Activated T-helper 17 cell treated with anti-CD3 and anti-CD28 coated beads, Interleukin-2, amount 50 U/mL, for 72 hours (primary cell): ENCODE measurements at regions not wholly inside any gene's neighbourhood (a gene's known extent, or its start where the extent isn't known, plus 50 kb on each side); places are given as distances from the start of the nearest gene placed in this dataset.

Experiments used
- ATAC-seq: fragments of 150-1000 bp; cut with Tn5 transposase; replicated peaks from 2 replicates; pipeline ENCODE4 v1.10.0; 2021; ENCODE audit warnings: mild to moderate bottlenecking, moderate library complexity
- H3K27ac Mint-ChIP-seq: one replicate; pipeline ENCODE4 v1.8.0; 2022; ENCODE audit warnings: mixed read lengths
- H3K27me3 Mint-ChIP-seq: one replicate; pipeline ENCODE4 v1.8.0; 2022; ENCODE audit warnings: mixed read lengths
- H3K36me3 Mint-ChIP-seq: one replicate; pipeline ENCODE4 v1.8.0; 2022; ENCODE audit warnings: low read depth, mild to moderate bottlenecking, mixed read lengths
- H3K4me1 Mint-ChIP-seq: one replicate; pipeline ENCODE4 v1.8.0; 2022; ENCODE audit warnings: mixed read lengths
- H3K4me3 Mint-ChIP-seq: one replicate; pipeline ENCODE4 v1.8.0; 2022; ENCODE audit warnings: mild to moderate bottlenecking, mixed read lengths
- H3K9me3 Mint-ChIP-seq: one replicate; pipeline ENCODE4 v1.8.0; 2022; ENCODE audit warnings: mixed read lengths

- no peak for ATAC-seq
- H3K27me3 Mint-ChIP-seq: peaks cover 4% of the 10 kb centered on the region
- no peak overlapping the region for H3K27ac Mint-ChIP-seq
- H3K4me3 Mint-ChIP-seq: no peak overlapping the region
- no peaks in the 10 kb centered on the region for H3K36me3 Mint-ChIP-seq
- no peaks in the 10 kb centered on the region for H3K4me1 Mint-ChIP-seq
- no peaks in the 10 kb centered on the region for H3K9me3 Mint-ChIP-seq
Measured at GRCh38 chr6:170130201-170130621, 160.7 kb downstream of the DLL1 start.

DNA sequence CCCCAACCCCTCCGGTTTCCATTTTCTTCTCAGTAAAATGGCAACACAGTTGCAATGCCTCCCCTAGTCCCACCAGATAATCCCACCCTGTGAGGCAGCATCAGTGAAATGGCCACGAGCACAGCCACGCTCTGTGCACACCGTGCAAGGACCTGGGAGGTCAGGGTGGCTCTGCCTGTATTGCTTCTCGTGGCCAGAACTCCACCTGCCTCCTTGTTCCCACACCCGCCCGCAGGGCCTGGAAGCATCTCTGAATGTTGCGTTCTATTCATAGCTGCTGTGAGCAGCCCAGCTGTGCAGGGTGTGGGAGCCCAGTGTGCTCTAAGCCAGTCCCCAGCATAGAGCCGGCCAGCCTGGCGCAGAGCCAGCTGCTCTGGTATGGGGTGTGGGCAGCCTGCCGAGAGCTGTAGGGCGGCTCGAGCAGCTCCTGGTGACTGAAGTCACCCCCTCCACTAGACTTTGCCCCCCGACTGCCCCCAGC is 161.1 kb downstream of the DLL1 start:
- Mint-ChIP-seq H3K36me3 (no peaks in the 10 kb centered on the region), H3K4me1 (no peaks in the 10 kb centered on the region), H3K9me3 (no peaks in the 10 kb centered on the region), H3K27me3 (peaks cover 4% of the 10 kb centered on the region), H3K27ac (no peak overlapping the region), H3K4me3 (no peak overlapping the region)
- no peak for ATAC-seq

DNA sequence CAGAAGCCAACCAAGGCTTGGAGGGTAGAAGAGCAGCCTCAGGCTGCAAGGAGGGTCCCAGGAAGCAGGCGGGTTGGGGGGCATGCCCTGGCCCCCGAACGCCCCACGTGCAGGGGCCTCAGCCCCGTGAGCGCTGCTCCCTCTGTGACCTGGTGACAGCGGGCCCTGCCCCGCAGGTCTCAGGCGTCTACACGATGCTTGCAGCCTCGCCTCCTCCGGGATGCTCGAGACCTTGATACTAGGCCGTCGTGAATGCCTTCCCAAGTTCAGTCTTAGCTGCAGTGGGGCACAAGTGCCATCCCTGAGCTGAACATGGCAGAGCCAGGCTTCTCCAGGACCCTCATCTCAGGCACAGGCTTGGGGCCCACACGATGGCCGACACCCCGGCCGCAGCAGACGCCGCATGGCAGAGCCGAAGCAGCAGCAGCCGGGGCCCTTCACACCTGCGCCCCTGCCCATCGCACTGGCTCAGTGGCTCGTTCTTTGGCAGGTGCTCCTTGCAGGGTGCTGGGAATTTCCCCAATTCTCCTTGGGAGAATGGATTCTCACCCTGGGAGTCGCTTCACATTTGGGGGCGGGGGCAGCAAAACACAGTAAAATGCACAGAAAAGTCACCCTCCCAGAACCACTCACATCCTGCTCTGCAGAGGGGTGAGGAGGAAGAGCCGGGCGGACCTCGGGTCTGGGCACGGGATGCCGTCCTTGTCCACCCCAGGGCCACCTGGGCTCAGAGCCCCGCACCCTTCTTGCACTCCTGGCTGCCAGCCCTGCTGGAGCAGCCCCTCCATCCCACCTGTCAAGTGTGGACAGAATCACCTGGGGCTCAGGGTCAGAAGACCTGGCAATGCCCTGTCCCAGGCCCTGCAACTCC is 161.8 kb downstream of the DLL1 start:
- Mint-ChIP-seq H3K4me3 (no peak overlapping the region), H3K9me3 (no peaks in the 10 kb centered on the region), H3K4me1 (no peaks in the 10 kb centered on the region), H3K27ac (no peak overlapping the region), H3K36me3 (no peaks in the 10 kb centered on the region), H3K27me3 (peaks cover 6% of the 10 kb centered on the region)
- no peak for ATAC-seq

DNA sequence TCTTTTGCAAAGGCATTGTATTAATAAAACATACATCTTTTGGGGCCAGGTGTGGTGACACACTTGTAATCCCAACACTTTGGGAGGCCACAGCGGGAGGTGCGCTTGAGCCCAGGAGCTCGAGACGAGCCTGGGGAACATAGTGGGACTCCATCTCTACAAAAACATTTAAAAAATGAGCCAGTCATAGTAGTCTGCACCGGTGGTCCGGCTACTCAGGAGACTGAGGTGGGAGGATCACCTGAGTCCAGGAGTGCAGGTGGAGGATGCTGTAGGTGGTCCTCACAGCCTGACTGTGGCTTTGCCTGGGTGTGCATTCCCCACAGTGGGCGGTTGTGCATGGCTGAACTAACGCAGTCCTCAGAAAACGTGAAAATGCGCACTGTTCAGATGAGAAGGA is 162.5 kb downstream of the DLL1 start:
- H3K27ac Mint-ChIP-seq: no peak overlapping the region
- H3K36me3 Mint-ChIP-seq: no peaks in the 10 kb centered on the region
- peaks cover 10% of the 10 kb centered on the region for H3K27me3 Mint-ChIP-seq
- H3K9me3 Mint-ChIP-seq: no peaks in the 10 kb centered on the region
- H3K4me1 Mint-ChIP-seq: no peaks in the 10 kb centered on the region
- no peak for ATAC-seq
- H3K4me3 Mint-ChIP-seq: no peak overlapping the region

- peaks cover 3% of the 10 kb centered on the region for H3K9me3 Mint-ChIP-seq
- no peaks in the 10 kb centered on the region for H3K36me3 Mint-ChIP-seq
- no peaks in the 10 kb centered on the region for H3K4me1 Mint-ChIP-seq
- ATAC-seq: no peak
- peaks cover 10% of the 10 kb centered on the region for H3K27me3 Mint-ChIP-seq
- no peak overlapping the region for H3K27ac Mint-ChIP-seq
- no peak overlapping the region for H3K4me3 Mint-ChIP-seq
Measured at GRCh38 chr6:170127151-170127550, 163.7 kb downstream of the DLL1 start.

- no peaks in the 10 kb centered on the region for H3K4me1 Mint-ChIP-seq
- H3K27ac Mint-ChIP-seq: no peak overlapping the region
- no peaks in the 10 kb centered on the region for H3K36me3 Mint-ChIP-seq
- peaks cover 8% of the 10 kb centered on the region for H3K9me3 Mint-ChIP-seq
- no peak for ATAC-seq
- peaks cover 9% of the 10 kb centered on the region for H3K27me3 Mint-ChIP-seq
- H3K4me3 Mint-ChIP-seq: no peak overlapping the region
Measured at GRCh38 chr6:170125456-170126300, 165.2 kb downstream of the DLL1 start.

GRCh38 chr6:170124836-170125235 is 166.0 kb downstream of the DLL1 start:
- H3K27me3 Mint-ChIP-seq: peaks cover 9% of the 10 kb centered on the region
- ATAC-seq: no peak
- H3K9me3 Mint-ChIP-seq: peaks cover 12% of the 10 kb centered on the region
- no peak overlapping the region for H3K4me3 Mint-ChIP-seq
- H3K4me1 Mint-ChIP-seq: no peaks in the 10 kb centered on the region
- H3K27ac Mint-ChIP-seq: no peak overlapping the region
- H3K36me3 Mint-ChIP-seq: no peaks in the 10 kb centered on the region

DNA sequence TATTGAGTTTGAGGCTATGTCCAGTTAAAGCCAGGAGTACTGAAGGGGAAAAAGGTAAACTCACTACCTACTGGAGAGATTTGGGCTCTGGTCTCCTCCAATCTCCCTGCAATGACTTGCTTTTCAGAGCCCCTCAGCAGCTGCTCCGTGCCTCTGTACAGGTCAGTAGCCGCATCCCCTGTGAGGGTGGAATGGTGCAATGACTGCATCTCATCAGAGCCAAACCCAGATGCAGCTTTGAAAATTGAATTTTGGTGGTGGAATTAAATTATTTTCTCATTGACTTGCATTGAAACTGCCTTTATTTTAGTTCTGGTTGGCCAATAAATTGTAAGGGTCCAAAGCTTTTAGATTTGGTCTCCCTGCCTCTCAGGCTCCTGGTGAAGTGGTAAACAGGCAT is 166.7 kb downstream of the DLL1 start:
- no peaks in the 10 kb centered on the region for H3K4me1 Mint-ChIP-seq
- no peak overlapping the region for H3K27ac Mint-ChIP-seq
- H3K36me3 Mint-ChIP-seq: no peaks in the 10 kb centered on the region
- peaks cover 9% of the 10 kb centered on the region for H3K27me3 Mint-ChIP-seq
- peaks cover 19% of the 10 kb centered on the region for H3K9me3 Mint-ChIP-seq
- ATAC-seq: no peak
- H3K4me3 Mint-ChIP-seq: no peak overlapping the region

DNA sequence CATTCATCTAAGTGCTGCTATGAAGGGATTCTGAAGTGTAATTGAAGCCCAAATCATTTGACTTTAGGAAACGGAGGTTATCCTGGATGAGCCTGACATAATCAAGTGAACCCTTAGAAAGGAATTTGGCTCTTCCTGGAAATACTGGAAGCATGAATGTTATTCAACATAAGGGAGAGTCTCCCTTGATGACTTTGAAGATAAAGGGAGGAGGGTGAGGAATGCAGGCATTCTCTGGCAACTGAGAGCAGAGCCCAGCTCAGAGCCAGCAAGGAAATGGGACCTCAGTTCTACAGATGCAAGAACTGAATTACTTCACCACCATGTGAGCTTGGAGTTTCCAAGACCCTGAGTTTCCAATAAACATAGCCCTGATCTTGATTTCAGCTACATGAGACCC is 168.2 kb downstream of the DLL1 start:
- no peak overlapping the region for H3K4me3 Mint-ChIP-seq
- H3K4me1 Mint-ChIP-seq: no peaks in the 10 kb centered on the region
- H3K27ac Mint-ChIP-seq: no peak overlapping the region
- no peaks in the 10 kb centered on the region for H3K36me3 Mint-ChIP-seq
- ATAC-seq: no peak
- H3K27me3 Mint-ChIP-seq: peaks cover 9% of the 10 kb centered on the region
- peaks cover 20% of the 10 kb centered on the region for H3K9me3 Mint-ChIP-seq

DNA sequence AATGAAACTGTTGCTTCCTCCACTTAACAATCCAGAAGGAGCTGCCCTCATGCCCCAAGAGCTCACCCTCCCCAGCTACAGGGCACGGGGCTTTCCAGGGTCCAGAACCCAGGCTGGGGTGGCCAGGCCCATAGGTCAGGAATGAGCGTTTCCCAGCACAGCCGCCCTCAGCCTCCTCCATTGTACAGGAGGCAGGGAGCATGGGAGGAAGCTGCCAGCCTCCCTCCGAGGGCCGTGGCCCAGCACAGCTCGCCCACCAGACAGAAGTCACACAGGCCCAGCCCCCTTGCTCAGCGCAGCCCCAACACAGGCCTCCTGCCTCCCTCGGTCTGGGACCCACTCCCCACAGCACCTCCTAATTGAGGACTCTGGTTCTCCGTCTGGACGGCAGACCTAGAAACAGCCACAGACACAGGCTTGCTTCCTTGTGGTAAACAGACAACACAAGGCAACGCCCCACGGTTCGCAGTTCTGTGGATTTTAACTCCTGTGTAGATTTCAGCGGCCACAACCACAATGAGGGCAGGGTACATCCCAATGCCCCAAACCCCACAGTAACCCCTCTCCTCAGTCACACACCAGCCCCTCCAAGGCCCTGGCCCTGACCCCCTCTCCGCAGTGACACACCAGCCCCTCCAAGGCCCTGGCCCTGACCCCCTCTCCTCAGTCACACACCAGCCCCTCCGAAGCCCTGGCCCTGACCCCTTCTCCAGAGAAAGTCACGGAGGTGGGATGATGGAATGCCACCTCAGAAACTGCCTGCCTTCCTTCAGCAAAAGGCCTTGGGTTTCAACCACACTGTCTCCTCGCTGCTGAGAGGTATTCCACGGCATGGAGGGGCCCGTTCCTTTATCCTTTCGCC is 173.5 kb downstream of the DLL1 start:
- no peak for ATAC-seq
- H3K9me3 Mint-ChIP-seq: peaks cover 18% of the 10 kb centered on the region
- no peak overlapping the region for H3K27ac Mint-ChIP-seq

GRCh38 chr6:170116636-170117035 is 174.2 kb downstream of the DLL1 start:
- Mint-ChIP-seq H3K27ac (no peak overlapping the region), H3K36me3 (no peaks in the 10 kb centered on the region), H3K9me3 (peaks cover 14% of the 10 kb centered on the region), H3K4me3 (no peak overlapping the region), H3K27me3 (peaks cover 1% of the 10 kb centered on the region), H3K4me1 (no peaks in the 10 kb centered on the region)
- no peak for ATAC-seq

More for the DNA sequence above, 173.5 kb downstream of the DLL1 start:
- Mint-ChIP-seq H3K4me1 (no peaks in the 10 kb centered on the region), H3K27me3 (peaks cover 3% of the 10 kb centered on the region), H3K4me3 (no peak overlapping the region), H3K36me3 (no peaks in the 10 kb centered on the region)

DNA sequence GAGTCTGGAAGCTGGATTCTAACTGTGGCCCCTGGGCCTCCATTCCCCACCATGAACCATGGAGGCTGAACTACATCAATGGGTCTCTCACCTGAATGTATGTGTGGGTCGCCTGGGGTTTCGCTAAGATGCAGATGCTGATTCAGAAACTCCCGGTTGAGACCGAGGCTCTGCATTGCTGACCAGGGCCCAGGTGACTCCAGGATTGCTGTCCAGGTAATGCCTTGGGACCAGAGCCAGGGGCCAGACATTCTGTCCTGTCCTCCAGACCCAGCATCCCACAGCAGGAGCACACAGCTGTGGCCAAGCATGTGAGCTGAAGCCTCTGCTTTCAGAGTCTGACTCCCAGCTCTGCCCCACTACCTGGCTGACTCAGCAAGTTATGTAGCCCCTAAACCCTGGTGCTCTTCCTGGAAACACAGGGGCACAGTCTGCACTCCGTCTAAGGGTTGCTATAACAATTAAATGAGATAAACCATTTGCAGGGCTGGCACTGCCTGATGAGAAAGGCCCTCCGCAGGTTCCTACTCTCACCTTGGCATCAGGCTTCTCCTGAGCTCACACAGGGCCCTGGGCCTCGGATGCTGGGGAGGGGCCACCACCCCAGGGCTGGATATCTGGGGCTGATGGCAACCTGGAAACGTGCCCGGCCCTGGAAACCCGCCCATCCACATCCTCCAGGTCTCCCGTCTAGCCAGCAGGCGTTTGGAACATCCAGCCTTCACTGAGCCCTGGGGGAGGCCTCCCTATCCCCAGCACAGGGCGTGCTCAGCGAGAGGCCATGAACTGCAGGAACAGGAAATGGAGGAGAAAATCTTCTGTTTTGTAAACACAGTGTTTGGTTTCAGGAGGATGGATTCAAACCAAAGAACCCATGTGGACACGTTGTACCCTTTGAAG is 175.7 kb downstream of the DLL1 start:
- no peaks in the 10 kb centered on the region for H3K36me3 Mint-ChIP-seq
- no peaks in the 10 kb centered on the region for H3K4me1 Mint-ChIP-seq
- H3K27ac Mint-ChIP-seq: no peak overlapping the region
- H3K27me3 Mint-ChIP-seq: no peaks in the 10 kb centered on the region
- peaks cover 8% of the 10 kb centered on the region for H3K9me3 Mint-ChIP-seq
- no peak overlapping the region for H3K4me3 Mint-ChIP-seq
- no peak for ATAC-seq

GRCh38 chr6:170114187-170114945 is 176.5 kb downstream of the DLL1 start:
- no peaks in the 10 kb centered on the region for H3K4me1 Mint-ChIP-seq
- peaks cover 3% of the 10 kb centered on the region for H3K9me3 Mint-ChIP-seq
- H3K27ac Mint-ChIP-seq: no peak overlapping the region
- H3K27me3 Mint-ChIP-seq: no peaks in the 10 kb centered on the region
- H3K4me3 Mint-ChIP-seq: no peak overlapping the region
- no peaks in the 10 kb centered on the region for H3K36me3 Mint-ChIP-seq
- no peak for ATAC-seq
